GM21515 (cell line): ENCODE measurements at regions not wholly inside any gene's neighbourhood (a gene's known extent, or its start where the extent isn't known, plus 50 kb on each side); places are given as distances from the start of the nearest gene placed in this dataset.

Experiments used
- ATAC-seq: cut with Tn5 transposase; IDR thresholded peaks from one replicate; pipeline ENCODE4 v1.9.1; 2021; ENCODE audit not compliant: unreplicated experiment

DNA sequence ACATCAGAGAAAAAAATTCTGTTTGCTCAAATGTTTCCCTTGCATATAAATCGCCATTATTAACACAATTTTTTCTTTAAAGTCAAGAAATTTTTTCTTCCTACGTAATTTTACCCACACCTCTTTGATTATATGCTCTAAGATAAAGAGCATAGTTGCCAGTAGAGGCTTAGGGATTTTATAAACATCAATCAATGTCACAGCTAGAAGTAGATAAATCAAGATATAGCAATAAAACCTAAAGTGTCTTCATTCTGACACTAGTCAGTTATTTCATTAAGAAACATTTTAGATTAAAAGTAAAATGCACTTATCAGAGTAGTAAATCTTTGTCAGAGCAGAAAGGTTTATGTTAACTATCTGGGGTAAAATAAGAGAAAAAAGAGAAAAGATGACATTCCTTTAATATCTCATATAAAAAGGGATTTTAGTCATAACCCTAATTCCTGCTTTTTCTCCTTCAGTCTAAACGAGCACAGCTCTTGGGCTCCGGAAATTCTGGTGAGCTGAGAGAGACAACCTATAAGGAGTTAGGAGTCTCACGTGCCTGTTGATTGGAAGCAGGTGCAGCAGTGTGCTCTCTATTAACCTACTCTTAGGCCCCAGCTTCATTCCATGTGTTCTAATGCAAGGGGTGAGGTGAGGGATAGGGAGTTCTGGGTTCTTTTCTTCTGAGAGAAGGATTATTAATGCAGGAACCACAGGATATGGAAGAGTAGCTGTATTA lies 172.4 kb upstream of the GULP1 start:
- no peak for ATAC-seq

DNA sequence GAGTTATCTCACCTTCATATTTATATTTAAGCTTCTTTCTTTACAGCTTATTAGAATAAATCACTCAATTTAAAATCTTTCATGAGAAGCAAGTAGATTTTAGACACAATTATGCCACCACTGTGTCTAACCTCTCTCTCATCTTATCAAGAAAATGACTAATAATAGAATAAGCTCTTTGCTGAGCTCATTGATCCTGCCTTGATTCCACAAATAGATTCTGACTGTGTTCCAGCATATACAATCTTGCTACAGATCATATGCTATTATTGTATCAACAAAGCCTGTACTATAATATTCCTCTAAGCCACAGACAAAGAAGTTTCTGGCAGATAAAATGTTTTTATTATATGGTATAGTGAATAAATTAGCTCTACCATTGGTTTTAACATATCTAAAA lies 168.7 kb upstream of the GULP1 start:
- no peak for ATAC-seq

DNA sequence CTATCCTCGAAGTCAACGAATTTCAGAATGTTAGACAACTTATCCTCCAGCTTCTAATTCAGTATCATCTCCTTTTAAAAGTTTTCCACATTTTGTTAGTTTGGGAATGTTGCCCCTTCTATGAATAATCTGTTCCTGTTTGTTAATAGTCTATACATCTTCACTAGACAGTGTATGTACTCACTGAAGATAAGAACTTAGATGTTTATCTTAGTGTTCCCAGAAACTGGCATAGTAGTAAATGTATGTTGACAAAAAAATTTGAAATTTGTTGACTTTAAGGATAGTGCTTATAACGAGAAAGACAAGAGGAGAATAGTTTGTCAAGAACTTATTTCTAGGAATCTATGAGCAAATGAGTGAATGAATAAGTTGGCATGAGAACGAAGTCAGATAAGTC lies 162.0 kb upstream of the GULP1 start:
- no peak for ATAC-seq

DNA sequence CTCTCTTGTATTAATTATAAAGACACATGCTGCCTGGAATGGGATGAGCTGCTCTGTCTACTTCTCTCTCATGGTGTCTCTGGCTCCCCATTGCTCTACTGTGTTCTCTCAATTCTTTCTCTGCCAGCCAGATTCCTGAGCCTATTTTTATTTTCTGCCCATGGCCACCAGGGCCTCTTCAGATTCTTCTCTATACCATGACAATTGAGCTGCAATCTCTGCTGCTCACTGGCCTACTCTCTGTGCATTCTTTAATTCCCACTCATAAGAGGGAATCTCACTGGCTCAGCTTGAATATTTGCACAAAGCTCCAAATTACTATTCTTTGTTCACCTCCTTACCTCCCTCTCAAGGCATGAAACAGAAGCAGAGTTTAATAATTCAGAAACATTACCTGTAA lies 161.4 kb upstream of the GULP1 start:
- ATAC-seq = no peak

DNA sequence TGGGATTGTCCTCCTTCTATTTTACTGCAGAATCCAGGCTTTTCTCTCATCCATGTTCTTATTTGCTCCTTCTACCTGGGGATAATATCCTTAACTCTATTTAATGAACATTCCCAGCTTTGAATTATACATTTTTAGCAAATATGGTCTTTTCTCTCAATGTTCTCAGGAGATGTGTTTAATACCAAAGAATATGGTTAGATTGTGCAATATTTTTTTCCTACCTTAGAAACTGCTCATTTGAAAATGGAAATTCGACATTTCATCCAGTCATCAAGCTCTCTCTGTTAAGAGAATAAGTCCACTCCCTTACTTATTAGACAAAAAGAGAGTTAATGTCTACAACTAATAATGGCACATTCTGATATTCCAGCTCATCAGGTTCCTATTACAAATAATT lies 160.4 kb upstream of the GULP1 start:
- no peak for ATAC-seq

DNA sequence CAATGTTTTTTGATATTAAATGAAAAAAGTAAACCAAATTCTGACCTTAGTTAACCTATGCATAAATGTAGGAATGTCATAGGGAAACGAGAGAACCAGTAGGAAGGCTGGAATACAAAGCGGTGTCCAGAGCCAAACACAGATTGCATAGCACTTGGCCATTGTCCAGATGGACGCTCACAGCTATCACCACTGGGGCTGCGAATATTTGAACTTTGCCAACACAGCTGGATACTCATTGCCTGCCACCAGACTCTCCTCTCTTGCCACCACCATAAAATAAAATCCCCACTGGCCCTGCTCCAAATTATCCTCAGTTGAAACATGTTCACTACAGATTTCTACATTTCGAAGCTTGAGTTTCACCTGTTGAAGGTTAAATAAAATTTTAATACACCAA lies 159.3 kb upstream of the GULP1 start:
- no peak for ATAC-seq

DNA sequence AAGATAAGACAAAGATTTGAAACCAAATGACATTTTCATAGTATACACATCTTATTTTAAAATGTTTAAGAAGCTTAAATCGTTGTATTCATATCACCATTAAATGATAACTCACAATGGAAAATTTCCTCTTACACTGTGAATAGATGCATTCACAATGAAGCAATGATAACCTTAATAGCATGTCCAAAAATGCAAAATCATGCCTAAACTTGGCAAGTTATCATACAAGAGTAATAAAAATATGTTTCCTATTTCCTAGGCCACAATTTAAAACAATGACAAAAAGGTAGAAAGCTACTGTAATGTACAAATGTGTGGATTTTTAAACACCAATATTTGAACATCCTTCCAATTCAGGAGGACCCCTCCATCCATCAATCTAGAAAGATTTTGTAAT lies 157.4 kb upstream of the GULP1 start:
- no peak for ATAC-seq

DNA sequence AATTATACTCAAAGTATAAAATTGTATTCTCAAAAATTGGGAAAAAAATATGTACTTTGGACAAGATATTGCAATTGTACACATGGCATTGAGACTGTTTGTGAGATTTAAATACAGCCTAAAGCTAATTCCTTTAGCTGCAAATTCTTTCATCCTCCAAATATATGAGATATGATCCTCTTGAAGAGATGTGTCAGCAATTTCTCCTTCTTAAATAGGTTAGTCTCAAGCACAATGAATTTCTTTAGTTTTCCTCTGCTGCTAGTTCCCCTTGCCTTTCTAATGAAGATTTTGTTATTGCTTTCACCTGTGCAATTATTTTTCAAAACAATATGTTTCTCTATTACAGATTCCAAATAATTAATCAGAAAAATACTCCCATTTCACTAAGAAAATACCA lies 153.4 kb upstream of the GULP1 start:
- no peak for ATAC-seq

DNA sequence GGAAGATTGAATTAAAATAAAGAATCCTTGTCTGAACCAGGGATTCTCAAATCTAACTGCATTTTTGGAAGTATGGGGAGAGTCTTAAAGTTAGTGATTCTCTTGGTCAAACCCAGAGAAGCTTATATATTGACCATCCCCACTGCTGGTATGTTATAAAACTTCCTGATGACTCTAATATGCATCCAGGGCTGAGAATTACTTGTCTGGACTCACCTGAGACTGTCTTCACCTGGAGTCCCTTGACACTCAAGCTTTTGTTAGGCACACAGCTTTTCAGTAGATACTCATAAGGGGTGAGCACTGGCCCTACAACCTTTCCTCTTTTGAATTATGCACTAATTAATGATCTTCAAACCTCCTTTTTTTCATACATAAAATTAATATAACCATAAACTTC lies 149.6 kb upstream of the GULP1 start:
- ATAC-seq = no peak

DNA sequence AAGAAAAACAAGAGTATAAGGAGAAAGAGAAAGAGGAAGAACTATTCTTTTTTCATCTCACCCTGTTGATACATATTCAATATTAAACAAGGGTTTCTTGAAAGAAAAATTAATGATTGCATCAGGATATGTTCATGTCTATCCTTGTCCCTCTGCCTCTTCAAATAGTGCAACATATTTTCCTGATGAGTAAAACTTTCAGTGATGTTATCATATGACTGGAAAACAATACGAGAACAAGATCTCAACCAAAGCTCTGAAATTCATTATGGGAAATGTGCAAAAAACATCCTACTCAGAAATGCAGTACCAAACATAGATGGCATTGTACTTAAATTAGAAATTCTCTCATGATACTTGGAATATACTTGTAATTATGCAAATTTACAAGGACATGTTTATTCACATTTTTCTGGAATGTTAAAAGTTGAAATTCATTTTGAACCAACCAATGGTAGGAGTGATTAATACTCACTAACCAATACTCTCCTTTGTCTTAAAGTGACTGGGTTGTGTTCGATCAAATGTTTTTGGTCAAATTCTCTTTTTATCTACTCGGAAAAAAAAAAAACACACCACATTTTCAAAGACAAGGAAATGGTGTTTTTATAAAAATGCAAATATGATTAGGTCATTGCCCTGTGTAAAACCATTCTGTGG lies 148.9 kb upstream of the GULP1 start:
- ATAC-seq = no peak

DNA sequence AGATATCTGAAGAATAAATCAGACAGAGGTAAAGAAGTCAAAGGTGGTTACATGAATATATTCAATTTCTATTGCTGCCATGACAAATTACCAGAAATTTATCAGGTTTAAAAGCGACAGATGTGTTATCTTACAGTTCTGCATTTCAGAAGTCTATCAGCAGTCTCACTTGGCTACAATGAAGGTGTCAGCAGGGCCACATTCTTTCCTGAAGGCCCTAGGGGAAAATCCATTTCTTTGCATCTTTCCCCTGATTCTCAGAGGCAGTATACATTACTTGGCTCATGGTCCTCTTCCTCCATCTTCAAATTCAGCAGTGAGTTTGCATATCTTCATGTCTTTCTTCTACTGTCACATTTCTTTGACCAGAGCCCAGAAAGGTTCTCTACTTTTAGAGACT lies 145.8 kb upstream of the GULP1 start:
- no peak for ATAC-seq

DNA sequence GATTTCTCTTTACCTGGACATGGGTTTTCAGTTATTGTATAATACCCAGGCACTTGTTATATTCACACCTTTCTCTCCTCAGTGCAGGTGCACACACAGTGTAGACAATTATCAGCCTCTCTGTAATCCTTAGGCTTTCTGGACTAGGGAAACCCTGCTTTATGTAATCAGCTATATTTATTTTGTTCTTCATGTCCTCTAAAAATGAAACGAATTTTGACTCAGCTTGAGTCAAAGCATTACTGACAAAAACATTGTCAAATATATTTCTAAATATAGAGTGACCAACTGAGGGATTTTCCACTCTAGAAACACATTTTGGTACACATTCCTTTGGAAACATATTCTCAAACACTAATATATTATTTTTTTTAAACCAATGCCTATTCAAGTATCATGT lies 144.8 kb upstream of the GULP1 start:
- ATAC-seq = no peak

DNA sequence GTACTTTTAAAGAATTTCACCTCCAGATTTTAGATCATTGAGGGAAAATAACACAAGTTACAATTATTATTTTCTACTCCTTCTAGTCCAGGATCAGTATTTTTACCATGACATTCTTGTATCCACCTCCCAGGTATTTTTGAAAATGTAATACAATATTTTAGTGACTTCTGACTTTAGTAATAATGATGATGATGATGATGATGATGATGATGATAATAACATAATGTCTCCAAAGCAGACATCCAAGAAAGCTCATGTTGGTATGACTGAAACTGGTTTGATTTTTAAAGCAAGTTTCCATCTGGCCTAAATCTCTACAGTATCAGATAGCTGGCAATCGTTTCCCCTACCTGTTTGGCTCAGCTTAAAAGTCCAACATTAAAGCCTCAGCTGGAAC lies 140.0 kb upstream of the GULP1 start:
- ATAC-seq = no peak

DNA sequence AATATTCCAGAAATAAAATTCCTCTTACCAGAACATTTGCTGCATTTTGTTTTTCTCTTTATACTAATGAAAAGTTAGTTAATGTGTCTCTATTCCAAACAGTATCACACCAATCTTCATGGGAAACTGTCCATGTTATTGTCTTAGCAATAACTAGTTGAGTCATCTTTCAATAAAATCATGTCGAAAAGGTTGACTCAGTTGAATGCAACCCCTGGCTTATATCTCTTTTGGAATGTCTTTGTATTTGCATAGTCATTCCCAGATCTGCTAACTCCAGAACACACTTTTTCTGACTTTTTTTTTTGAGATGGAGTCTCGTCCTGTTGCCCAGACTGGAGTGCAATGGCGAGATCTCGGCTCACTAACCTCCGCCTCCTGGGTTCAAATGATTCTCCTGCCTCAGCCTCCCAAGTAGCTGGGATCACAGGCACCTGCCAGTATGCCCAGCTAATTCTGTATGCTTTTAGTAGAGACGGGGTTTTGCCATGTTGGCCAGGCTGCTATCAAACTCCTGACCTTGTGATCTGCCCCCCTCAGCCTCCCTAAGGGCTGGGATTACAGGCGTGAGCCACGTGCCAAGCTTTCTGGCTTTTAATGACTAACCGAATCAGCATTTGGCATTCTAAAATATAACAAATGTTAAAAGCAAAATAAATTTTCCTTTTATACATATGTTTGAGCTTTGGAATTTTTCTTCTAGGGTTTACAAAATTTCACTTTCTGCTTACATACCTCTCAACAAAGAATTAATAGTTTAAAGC lies 133.2 kb upstream of the GULP1 start:
- ATAC-seq = no peak

DNA sequence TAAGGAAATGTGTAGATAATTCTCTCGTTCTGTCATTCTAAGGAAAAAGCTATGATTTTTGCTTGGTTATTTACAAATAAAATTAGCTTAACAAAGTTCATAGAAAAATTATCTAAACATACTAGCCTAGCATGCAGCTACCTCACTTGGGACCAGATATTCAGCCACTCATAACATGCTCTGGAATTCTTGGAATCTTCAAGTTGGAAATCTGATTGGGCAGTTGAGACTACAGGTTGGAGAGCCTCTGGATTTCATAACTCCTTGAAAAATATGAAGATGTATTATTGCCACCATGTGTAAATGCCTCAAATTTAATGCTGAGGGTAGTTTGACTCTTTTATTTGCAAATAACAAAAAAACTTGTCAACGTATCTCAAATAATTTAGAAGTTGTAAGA lies 132.2 kb upstream of the GULP1 start:
- no peak for ATAC-seq

DNA sequence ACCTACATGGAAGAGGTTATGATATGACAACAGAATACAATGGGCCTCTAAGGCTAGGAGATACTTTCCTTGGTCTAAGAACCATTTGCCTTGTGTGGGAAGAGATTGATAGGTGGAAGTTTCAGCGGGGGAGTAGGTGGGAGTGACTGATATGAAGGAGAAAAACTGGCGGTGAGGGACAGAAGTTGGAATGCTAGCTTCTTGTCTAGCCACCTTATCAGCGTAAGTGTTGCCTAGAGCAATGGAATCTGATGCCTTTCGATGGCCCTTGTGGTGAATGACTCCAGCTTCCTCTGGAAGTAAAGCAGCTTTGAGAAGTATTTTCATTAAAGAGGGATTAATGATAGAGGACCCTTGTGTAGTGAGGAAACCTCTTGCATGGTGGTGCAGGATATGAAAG lies 121.3 kb upstream of the GULP1 start:
- ATAC-seq = no peak

DNA sequence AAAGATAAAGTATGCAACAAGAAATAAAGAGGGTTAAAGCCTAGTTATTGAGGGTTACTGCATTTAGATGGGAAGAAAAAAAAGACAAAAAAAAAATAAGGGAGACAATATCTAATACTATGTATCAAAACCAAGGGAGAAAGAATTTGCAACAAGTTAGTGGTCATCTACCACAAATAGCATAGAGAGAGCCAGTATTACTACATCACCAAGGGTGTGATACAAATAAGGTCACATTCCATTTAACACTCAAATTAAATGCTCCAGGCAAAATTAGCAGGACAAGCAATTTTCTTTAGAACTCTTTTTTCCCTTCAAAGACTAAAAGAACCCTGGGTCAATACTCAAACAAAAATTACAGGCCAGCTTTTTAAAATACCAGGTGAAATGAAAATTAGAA lies 115.1 kb upstream of the GULP1 start:
- ATAC-seq = no peak

DNA sequence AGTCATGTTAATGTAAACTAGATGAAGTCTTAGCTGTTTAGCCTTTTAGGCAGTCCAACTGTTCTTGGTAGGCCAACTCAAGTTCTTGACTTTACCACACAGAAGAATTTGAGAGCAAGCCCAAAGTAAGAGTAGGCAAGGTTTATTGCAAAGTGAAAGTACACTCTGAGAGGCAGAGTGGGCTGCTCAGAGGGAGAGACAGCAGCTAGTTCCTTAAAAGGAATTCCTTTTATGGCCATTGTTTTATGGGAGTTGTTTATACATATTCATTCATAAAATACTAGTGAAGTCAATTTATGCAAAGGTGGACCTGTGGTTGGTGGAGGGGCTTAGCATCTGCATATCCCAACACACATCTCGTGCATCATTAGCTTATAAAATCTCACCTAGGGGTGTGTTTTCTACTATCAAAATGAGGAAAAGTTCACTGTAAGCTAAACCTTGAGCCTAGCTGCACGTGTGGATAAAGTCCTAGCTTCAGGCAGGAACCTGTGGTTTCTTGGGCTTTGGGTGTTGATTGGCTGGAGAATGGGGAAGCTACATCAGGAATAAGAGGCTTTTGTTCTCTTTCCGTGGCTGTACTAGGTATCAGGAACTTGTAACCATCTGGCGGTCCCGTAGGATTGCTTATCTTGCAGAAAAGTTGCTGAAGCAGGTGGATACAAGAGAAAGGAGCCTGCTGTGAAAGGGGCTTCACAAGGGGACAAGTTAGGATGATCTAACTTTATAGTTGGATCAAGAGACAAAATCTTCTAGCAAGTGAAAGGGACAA lies 110.4 kb upstream of the GULP1 start:
- no peak for ATAC-seq

DNA sequence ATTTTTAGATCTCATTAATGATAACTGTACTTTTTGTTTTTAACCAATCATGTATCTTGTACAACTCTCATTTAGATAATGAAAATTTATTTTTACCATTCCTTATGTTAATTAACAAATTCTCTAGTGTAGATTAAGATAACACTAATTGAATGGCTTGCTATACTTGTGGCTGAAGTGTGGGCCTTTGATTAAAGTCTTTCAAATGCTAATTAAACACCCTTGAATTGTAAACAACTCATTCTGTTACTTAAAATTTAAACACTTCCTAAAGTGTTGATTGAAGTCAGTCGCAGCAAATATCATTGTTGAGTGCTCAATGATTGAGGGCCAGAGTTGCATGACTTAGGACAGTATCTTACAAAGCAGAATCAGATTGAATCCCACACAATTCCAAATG lies 109.8 kb upstream of the GULP1 start:
- ATAC-seq = no peak

DNA sequence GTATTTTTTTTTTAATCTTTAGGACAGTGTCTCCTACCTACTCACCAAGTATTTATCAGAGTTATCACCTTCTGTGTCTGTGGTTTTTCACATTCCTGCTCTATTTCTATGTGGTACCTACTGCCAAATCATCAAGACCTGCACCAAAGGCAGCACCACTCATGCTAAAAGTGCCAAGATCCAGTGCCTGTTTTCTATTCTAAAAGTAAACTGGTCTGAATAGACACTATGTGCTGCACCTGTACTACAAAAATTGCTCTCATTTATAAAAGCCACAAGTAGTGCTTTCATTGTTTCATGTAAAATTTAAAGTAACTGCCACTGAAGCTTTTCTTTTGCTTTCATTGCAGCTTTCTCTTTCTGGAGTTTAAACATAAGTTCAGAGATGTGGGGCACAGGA lies 103.9 kb upstream of the GULP1 start:
- no peak for ATAC-seq

DNA sequence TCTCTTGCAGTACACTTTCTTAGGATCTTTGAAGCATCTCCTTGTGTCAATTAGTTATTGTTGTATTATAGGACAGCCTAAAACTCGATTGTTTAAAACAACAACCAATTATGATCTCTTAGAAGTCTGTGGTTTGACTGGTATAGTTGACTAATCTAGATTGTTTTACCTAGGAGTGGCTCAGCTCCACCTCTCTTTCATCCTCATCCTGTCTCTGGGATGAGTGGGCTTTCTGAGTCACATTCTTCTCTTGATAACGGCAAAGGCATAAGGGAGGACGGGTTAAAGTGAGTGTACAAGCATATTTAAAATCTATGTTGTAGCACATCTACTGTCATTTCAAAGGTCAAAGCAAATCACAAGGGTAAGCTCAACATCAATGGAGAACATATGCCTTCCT lies 102.3 kb upstream of the GULP1 start:
- ATAC-seq = no peak

DNA sequence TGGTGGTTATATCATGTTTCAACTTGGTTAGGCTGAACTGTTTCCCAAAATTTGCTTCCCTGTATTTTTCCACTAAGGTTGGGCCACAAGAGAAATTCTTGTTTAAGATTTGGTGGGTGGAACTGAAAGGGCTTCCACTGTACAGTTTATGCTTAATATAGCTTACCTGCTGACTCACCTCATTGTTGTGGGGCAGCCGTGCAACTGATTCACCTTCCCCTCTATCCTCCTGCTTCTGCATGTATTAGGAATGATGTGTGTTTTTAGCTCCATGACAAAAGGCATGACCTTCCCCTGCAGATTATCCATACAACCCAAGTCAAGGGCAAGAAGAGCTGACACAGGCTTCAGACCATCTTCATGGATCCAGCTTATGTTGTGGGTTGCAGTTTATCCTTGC lies 98.4 kb upstream of the GULP1 start:
- ATAC-seq = no peak
